Anterior cingulate cortex (tissue), 58 donors: ENCODE measurements at regions not wholly inside any gene's neighbourhood (a gene's known extent, or its start where the extent isn't known, plus 50 kb on each side); places are given as distances from the start of the nearest gene placed in this dataset.
A peak's percentile ranks its signal among the peaks of the same experiment; 100 is the strongest.
"Not testable (repeated sequence)": the region's sequence is repeated elsewhere in the genome, so short reads cannot be mapped to it uniquely, and the experiment has no call there.

ENCODE experiments used
- DNase-seq, 58 donors: peaks; one replicate each; lab custom pipeline; 2025; lab: John Stamatoyannopoulos, UW

- DNase-seq, result no peak
These were observed 126.5 kb upstream of the ATP5MC3 start for GRCh38 chr2:175308005-175308404.

GRCh38 chr2:175304541-175304940 is 123.0 kb upstream of the ATP5MC3 start:
- DNase-seq, result no peak

- DNase-seq, result no peak
These were observed 112.3 kb upstream of the ATP5MC3 start for GRCh38 chr2:175293776-175294175.

- DNase-seq, result no peak
These were observed 111.7 kb upstream of the ATP5MC3 start for GRCh38 chr2:175293195-175293594.

DNA sequence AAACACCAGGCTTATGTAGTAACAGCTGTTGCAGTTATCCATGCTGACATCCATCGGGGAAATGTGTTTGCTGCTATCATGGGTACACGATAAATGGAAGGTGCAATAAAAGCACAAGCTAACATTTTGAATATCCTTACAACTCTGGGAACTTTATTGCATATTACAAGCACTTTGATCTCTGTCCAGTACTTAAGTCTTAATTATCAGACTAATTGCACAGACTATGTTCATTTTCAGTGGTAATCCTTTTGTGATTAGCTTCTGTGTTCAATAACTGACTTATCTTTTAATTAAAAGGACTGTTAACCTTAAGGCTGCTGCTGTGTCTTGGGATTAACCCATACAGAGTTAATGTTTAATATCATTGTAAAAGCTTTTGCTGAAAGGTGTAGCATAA is 101.4 kb upstream of the ATP5MC3 start:
- DNase-seq, result no peak

GRCh38 chr2:175282300-175282699 is 100.8 kb upstream of the ATP5MC3 start:
- DNase-seq, result no peak

DNA sequence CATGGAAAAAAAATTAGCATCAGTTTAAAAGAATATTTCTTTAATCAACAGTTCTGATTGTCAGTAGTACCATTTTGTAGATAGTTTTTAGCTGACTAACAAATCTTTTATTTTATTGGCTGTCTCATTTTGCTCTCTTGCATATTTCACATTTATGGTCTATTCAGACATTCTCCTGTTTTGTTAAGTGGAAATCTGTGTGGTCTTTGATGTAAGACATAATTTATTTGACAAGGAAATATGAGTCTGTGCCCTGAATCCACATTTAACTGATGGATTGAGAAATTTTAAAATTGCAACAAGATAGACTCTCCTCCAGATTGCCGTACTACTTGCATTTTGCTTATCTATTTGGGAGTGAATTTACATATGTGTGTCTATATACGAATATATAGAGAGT is 96.3 kb upstream of the ATP5MC3 start:
- no peak for DNase-seq

DNA sequence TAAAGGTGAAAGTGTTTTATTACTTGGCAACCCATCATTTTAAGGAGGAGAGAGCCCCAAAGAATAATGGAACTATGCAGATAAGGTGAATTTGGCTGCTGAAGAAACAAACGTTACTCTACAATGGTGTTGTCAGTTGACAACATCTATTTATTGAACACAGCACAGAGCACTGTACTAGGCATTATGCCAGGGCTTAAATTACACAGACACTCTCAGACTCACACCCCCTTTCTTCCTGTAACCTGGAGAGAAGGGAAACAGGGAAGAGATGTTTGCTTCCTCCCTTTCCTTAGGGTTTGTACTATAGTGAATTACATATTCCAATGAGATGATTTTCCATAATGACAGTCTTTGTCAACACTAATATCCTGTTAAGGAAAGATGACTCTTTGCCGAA is 94.0 kb upstream of the ATP5MC3 start:
- no peak for DNase-seq

- DNase-seq, result no peak
These were observed 77.7 kb upstream of the ATP5MC3 start for GRCh38 chr2:175259164-175259563.

GRCh38 chr2:175256806-175257585 is 75.5 kb upstream of the ATP5MC3 start:
- DNase-seq, result no peak

DNA sequence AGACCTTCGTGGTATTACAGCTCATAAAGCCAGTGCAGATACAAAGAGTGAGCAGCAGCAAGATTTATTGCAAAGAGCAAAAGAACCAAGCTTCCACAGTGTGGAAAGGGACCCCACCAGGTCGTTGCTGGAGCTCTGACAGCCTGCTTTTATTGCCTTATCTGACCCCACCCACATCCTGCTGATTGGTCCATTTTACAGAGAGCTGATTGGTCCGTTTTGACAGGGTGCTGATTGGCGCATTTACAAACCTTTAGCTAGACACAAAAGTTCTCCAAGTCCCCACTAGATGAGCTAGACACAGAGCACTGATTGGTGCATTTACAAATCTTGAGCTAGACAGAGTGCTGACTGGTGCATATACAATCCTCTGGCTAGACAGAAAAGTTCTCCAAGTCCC is 74.9 kb upstream of the ATP5MC3 start:
- DNase-seq, result not testable (repeated sequence)

DNA sequence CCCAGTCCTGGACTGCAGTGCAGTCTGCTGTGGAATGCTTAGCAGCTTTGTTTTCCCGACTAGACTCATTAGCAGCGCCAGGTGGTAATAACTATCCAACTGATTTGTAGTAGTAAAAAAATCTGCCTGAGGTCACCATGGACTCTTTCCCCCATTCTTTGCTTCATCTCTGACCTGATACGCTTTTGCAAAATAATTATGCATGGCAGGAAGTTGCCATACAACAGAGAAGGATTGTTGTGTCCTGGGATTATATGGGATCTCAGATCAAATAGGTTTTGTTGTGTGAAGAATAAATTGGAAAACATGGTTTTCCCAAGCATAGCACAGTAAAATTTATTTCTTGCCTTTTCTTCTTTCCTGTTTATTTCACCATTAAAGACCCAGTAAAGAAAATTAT is 72.4 kb upstream of the ATP5MC3 start:
- no peak for DNase-seq

GRCh38 chr2:175251425-175252041 is 70.0 kb upstream of the ATP5MC3 start:
- peak in 1 of 58 donors; percentile 12 for DNase-seq

DNA sequence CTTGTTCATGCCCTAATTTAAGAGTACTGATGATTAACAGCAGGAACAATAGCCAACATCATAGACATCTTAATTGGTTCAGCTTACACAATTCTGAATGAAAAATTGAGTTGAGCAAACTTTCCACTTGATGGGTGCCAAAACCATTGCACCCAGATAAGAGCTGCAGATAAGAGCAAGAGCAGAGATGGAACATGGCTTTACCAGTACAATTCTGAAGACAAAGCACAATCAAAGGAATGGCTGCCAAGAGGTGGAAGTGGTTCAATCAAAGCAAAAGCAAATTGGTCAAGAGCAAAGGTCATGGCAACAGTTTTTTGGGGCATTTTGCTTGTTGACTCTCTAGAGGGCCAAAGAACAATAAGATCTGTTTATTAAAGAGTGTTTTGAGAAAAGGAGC is 65.6 kb upstream of the ATP5MC3 start:
- DNase-seq, result no peak

DNA sequence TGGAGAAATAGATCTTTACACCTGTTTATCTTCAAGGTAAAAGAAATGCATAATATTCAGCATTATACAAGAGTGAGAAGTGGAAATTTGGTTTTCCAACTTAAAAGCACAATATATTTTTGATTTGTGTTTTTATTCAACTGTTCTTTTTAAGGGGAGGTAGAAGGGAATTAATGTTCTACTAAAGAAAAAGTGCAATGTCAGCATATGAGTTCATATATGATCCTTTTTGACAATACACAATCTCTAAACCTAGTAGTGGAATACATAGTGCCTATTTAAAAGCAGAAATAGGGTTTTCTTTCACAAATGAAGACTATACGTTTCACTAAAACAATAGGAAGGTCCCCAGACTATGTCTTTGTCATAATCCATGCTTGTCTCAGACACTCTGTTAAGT is 63.2 kb upstream of the ATP5MC3 start:
- no peak for DNase-seq

GRCh38 chr2:175241691-175242090 is 60.2 kb upstream of the ATP5MC3 start:
- DNase-seq, result no peak

- not testable (repeated sequence) for DNase-seq
These were observed 58.5 kb upstream of the ATP5MC3 start for GRCh38 chr2:175240033-175240432.

DNA sequence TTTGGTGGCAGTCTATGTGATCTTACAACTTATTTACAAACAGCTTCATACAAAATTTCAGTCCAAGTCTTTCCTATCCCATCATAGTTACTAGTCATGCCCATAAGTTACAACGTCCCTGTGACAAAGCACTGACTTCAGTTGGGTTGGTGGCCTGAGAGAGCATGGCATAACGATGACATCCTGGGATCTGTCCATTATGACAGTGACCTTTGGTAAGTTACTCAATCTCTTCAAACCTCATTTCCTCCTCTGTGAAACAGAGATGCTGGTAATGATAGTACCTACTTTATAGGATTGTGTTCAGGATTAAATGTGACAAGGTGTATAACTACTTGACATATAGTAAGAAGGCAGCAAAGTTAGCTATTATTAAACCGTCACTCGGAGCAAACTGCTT is 55.4 kb upstream of the ATP5MC3 start:
- no peak for DNase-seq

DNA sequence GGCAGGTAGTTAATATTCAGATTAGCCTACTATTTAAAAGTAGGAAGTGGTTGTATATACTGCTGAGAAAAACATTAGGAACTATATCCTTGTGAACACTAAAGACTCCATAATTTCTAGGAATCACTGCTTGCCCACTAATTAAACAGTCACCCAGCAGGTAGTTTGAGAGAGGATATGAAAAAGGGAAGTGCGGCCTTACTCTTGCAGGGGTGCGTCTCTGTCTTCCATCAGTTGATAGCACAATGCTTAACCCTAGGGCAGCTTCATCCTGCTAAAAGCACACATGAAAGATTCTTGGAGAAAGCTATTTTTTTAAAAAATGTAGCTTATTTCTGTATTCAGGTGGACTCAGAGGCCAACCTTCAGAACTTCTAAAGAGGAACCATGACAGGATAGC is 53.1 kb upstream of the ATP5MC3 start:
- no peak for DNase-seq

DNA sequence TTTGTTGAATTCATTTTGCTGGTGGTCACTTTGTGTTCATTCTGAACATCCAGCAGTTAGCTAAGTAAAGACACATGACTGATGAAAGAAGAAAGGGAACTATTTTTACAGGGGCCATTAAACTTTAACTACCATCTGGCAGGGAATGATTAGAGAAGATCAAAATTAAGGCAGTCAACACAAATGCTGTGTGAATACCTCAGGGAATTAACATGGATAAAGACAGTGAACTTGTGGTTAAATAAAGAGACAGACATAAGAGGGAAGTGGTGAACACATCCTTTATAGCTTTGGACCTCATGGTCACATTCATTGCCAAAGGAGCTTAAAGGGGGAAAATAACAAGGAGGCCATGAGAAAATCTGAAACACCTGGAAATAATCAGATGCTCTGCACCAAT is 52.6 kb upstream of the ATP5MC3 start:
- DNase-seq, result no peak

DNA sequence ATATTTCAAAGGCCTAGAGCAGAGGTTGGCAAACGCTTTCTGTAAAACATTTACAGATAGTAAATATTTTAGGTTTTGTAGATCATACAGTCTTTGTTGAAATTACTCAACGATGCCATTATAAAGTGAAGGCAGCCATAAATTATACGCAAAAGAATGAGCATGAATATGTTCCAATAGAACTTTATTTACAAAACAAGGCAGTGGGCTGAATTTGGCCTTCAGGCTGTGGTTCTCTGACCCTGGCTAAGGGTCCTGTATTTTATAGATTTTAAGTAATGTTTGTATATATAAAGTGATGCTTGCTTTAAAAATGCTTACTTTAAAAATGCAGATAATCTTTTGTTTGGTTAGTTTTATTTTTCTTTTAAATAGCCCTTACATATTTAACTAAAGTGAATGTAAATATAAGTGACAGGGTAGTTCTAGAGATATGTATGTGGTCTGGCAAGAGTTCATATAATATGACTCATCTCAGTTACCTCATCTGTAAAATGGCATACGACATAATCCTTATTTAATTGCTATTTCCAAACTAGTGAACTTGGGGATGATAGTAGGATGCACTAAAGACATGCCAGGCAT is 51.7 kb upstream of the ATP5MC3 start:
- no peak for DNase-seq
